Ishikawa (cell line): ENCODE measurements at regions not wholly inside any gene's neighbourhood (a gene's known extent, or its start where the extent isn't known, plus 50 kb on each side); places are given as distances from the start of the nearest gene placed in this dataset.

Source experiments
- CEBPB ChIP-seq: IDR thresholded peaks from 2 replicates; pipeline ENCODE4 v1.6.1; 2012
- CREB1 ChIP-seq: IDR thresholded peaks from 2 replicates; pipeline ENCODE4 v1.6.1; 2012; ENCODE audit warnings: low read depth
- EGR1 ChIP-seq: IDR thresholded peaks from 2 replicates; pipeline ENCODE4 v1.6.1; 2012
- EP300 ChIP-seq: IDR thresholded peaks from 2 replicates; pipeline ENCODE4 v1.6.1; 2012; ENCODE audit warnings: borderline replicate concordance
- FOXM1 ChIP-seq: IDR thresholded peaks from 2 replicates; pipeline ENCODE4 v1.6.1; 2012; ENCODE audit warnings: low read depth, borderline replicate concordance
- MAX ChIP-seq: IDR thresholded peaks from 2 replicates; pipeline ENCODE4 v1.6.1; 2012
- NFIC ChIP-seq: IDR thresholded peaks from 2 replicates; pipeline ENCODE4 v1.6.1; 2012
- RAD21 ChIP-seq: IDR thresholded peaks from 2 replicates; pipeline ENCODE4 v1.6.1; 2012; ENCODE audit warnings: low read depth
- REST ChIP-seq: IDR thresholded peaks from 2 replicates; pipeline ENCODE4 v1.6.1; 2012; ENCODE audit warnings: low read depth, mild to moderate bottlenecking
- TAF1 ChIP-seq: IDR thresholded peaks from 2 replicates; pipeline ENCODE4 v1.6.1; 2012; ENCODE audit warnings: low read depth, mild to moderate bottlenecking
- TCF12 ChIP-seq: IDR thresholded peaks from 2 replicates; pipeline ENCODE4 v1.6.1; 2012; ENCODE audit warnings: low read depth
- TEAD4 ChIP-seq: IDR thresholded peaks from 2 replicates; pipeline ENCODE4 v1.6.1; 2012
- USF1 ChIP-seq: IDR thresholded peaks from 2 replicates; pipeline ENCODE4 v1.6.1; 2012
- YY1 ChIP-seq: IDR thresholded peaks from 2 replicates; pipeline ENCODE4 v1.6.1; 2012; ENCODE audit warnings: low read depth
- ZBTB7A ChIP-seq: IDR thresholded peaks from 2 replicates; pipeline ENCODE4 v1.6.1; 2012; ENCODE audit warnings: low read depth

GRCh38 chr9:28735738-28736342 lies 1162.6 kb upstream of the C9orf72 start:
- TF ChIP-seq CREB1 (no peak), ZBTB7A (no peak)

- TF ChIP-seq USF1, result no peak
- no peak for TF ChIP-seq CEBPB
- no peak for TF ChIP-seq CREB1
- TF ChIP-seq YY1, result no peak
- no peak for TF ChIP-seq EGR1
- TF ChIP-seq NFIC, result no peak
- TF ChIP-seq TAF1, result no peak
- no peak for TF ChIP-seq REST
- TF ChIP-seq RAD21, result no peak
- no peak for TF ChIP-seq EP300
- no peak for TF ChIP-seq TCF12
These were observed 1168.2 kb upstream of the C9orf72 start for GRCh38 chr9:28741459-28741858.

GRCh38 chr9:28747351-28747985 lies 1174.2 kb upstream of the C9orf72 start:
- TF ChIP-seq ZBTB7A, result no peak
- TF ChIP-seq EGR1, result no peak
- TF ChIP-seq MAX, result no peak
- no peak for TF ChIP-seq RAD21
- TF ChIP-seq USF1, result no peak
- no peak for TF ChIP-seq CREB1
- TF ChIP-seq REST, result no peak
- no peak for TF ChIP-seq CEBPB
- TF ChIP-seq NFIC, result no peak
- no peak for TF ChIP-seq TCF12
- TF ChIP-seq FOXM1, result no peak
- TF ChIP-seq TEAD4, result no peak
- TF ChIP-seq YY1, result no peak
- no peak for TF ChIP-seq TAF1
- no peak for TF ChIP-seq EP300

GRCh38 chr9:28750136-28750535 lies 1176.9 kb upstream of the C9orf72 start:
- TF ChIP-seq CREB1 (no peak), NFIC (no peak), ZBTB7A (no peak), RAD21 (no peak)

- TF ChIP-seq FOXM1, result no peak
- TF ChIP-seq RAD21, result no peak
- TF ChIP-seq USF1, result no peak
- TF ChIP-seq TEAD4, result no peak
- no peak for TF ChIP-seq EGR1
- no peak for TF ChIP-seq ZBTB7A
- TF ChIP-seq REST, result no peak
- TF ChIP-seq TAF1, result no peak
- TF ChIP-seq NFIC, result no peak
- no peak for TF ChIP-seq CREB1
- TF ChIP-seq YY1, result no peak
- TF ChIP-seq CEBPB, result no peak
These were observed 1185.1 kb upstream of the C9orf72 start for GRCh38 chr9:28758341-28758740.
